Psoas muscle (tissue), 7 donors: ENCODE measurements at regions not wholly inside any gene's neighbourhood (a gene's known extent, or its start where the extent isn't known, plus 50 kb on each side); places are given as distances from the start of the nearest gene placed in this dataset.

Experiments used
- ATAC-seq, 4 donors: fragments of 200-7000 bp; cut with Tn5 transposase; one replicate each; pipeline ENCODE4 v1.9.1; 2020; ENCODE audit warnings: moderate library complexity in 3 of 4, mild to moderate bottlenecking in 2 of 4
- DNase-seq, 2 donors: peaks; one replicate each; pipeline ENCODE4 v3.0.0-alpha.2; 2020
- H3K27ac ChIP-seq: fragments of 200-600 bp; one replicate; pipeline ENCODE4 v1.8.0; 2022
- H3K27me3 ChIP-seq, 3 donors: fragments of 200-600 bp in 1 of 3; one replicate each; pipeline versions ENCODE4 v1.6.1 to v1.8.0; 2013 to 2022; ENCODE audit warnings: low read length in 2 of 3, mild to moderate bottlenecking in 2 of 3, moderate library complexity in 1 of 3; ENCODE audit not compliant: insufficient read depth in 3 of 3
- H3K36me3 ChIP-seq, 2 donors: fragments of 200-600 bp in 1 of 2; one replicate each; pipeline versions ENCODE4 v1.6.1 to v1.8.0; 2013 to 2022; ENCODE audit warnings: low read depth in 1 of 2, mild to moderate bottlenecking in 1 of 2, moderate library complexity in 1 of 2; ENCODE audit not compliant: insufficient read depth in 1 of 2
- H3K4me1 ChIP-seq: fragments of 200-600 bp; one replicate; pipeline ENCODE4 v1.8.0; 2022
- H3K4me3 ChIP-seq: fragments of 200-600 bp; one replicate; pipeline ENCODE4 v1.8.0; 2022; ENCODE audit warnings: mild to moderate bottlenecking
- H3K9me3 ChIP-seq: fragments of 200-600 bp; one replicate; pipeline ENCODE4 v1.8.0; 2022
- CTCF ChIP-seq: fragments of 200-600 bp; IDR thresholded peaks from one replicate; pipeline ENCODE4 v1.8.0; 2022; ENCODE audit warnings: antibody characterized with exemption
- WGBS, 3 donors: extraction: QIAGEN DNeasy Blood & Tissue Kit; methylation state at CpG; one replicate each; pipeline versions ENCODE4 v1.1.6 to v1.1.7; 2013; 5-methylcytosine and 5-hydroxymethylcytosine counted together
- intact Hi-C, 2 donors: fragments of 100-400 bp; cut with DNase I; formaldehyde crosslinking; loops; one replicate each; pipeline versions ENCODE4 v1.11.0 to v1.14.2; 2022
- donor health status: healthy with polysubstance abuse.
- donor health status: DM: no; HTN: no; CAD: no; lungs with moderate emphysema.
- donor health status: Bipolar disorder and iron deficiency.
- donor health status: healthy.
- donor health status: DM: yes; HTN: yes; CAD: no.
- donor health status: DM: no; HTN: no; CAD: no.
- donor health status: DM: yes; HTN: yes; CAD: no.

GRCh38 chr6:97702248-97702647 lies 419.2 kb upstream of the MMS22L start:
- Histone ChIP-seq H3K9me3 (no peaks in the 10 kb centered on the region), H3K27me3 (no peaks in the 10 kb centered on the region), H3K36me3 (no peaks in the 10 kb centered on the region), H3K4me1 (no peaks in the 10 kb centered on the region), H3K4me3 (no peak overlapping the region), H3K27ac (no peak overlapping the region)
- no peak for TF ChIP-seq CTCF
- ATAC-seq (no peak), DNase-seq (no peak)
- intact Hi-C loops, result no loop called here

GRCh38 chr6:97703661-97704060 lies 420.6 kb upstream of the MMS22L start:
- no peak for TF ChIP-seq CTCF
- no peaks in the 10 kb centered on the region for H3K9me3 ChIP-seq
- no peaks in the 10 kb centered on the region for H3K4me1 ChIP-seq
- no peak overlapping the region for H3K4me3 ChIP-seq
- H3K27me3 ChIP-seq, result no peaks in the 10 kb centered on the region
- ATAC-seq (no peak), DNase-seq (no peak)
- no peak overlapping the region for H3K27ac ChIP-seq
- no peaks in the 10 kb centered on the region for H3K36me3 ChIP-seq
- WGBS, 3 donors, result 50 to 57% (median 53%) methylated on average over 2 of the region's 2 CpGs
- intact Hi-C loops, result no loop called here

- intact Hi-C loops, result no loop called here
- no peak for DNase-seq
- H3K27ac ChIP-seq, result no peak overlapping the region
- ATAC-seq, result no peak
- H3K4me3 ChIP-seq, result no peak overlapping the region
- TF ChIP-seq CTCF, result peak; percentile 6
- 16 to 20% (median 17%) methylated on average over 2 of the region's 2 CpGs for WGBS, 3 donors
- no peaks in the 10 kb centered on the region for H3K9me3 ChIP-seq
- no peaks in the 10 kb centered on the region for H3K36me3 ChIP-seq
- no peaks in the 10 kb centered on the region for H3K27me3 ChIP-seq
- no peaks in the 10 kb centered on the region for H3K4me1 ChIP-seq
Measured at GRCh38 chr6:97705568-97705967, 422.6 kb upstream of the MMS22L start.

DNA sequence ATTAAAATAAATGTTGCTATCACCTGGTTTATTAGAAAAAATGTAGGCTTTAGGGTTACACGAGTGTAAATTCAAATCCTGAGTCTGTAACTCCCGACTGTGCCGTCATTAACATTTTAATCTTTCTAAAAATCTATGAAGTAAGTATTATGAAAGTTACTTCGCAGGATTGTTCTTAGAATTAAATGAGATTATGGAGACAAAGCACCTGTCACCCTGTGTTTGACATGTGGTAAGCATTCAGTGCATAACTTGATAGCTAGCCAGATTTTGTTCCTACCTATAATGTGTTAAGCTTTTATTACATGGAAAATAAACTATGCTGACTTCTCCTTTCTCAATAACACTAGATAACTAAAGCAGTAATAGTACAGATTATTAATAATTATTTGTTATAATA lies 429.7 kb upstream of the MMS22L start:
- DNase-seq (no peak), ATAC-seq (no peak)
- Histone ChIP-seq H3K36me3 (no peaks in the 10 kb centered on the region), H3K4me3 (no peak overlapping the region), H3K27me3 (no peaks in the 10 kb centered on the region), H3K27ac (no peak overlapping the region), H3K9me3 (no peaks in the 10 kb centered on the region), H3K4me1 (no peaks in the 10 kb centered on the region)
- TF ChIP-seq CTCF, result no peak
- intact Hi-C loops, result no loop called here
- 76 to 83% (median 78%) methylated on average over 4 of the region's 4 CpGs for WGBS, 3 donors

DNA sequence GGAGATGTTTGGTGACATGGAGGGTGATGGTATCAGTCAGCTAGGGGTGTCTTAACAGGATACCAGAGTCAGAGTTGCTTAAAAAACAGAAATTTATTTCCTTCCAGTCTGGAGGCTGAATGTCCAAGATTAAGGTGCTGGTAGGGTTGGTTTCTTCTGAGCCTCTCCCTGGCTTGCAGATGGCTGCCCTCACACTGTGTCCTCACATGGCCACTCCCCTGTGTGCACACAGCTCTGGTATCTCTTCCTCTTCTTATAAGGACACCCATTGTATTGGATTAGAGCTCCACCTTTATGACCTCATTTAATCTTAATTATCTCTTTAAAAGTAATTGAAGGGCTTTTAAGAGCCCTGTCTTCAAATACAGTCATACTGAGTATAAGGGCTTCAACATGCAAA lies 431.8 kb upstream of the MMS22L start:
- no peak for ATAC-seq
- intact Hi-C loops, result no loop called here

More for the DNA sequence above, 431.8 kb upstream of the MMS22L start:
- Histone ChIP-seq H3K36me3 (no peaks in the 10 kb centered on the region), H3K27ac (no peak overlapping the region), H3K9me3 (no peaks in the 10 kb centered on the region), H3K4me1 (no peaks in the 10 kb centered on the region), H3K4me3 (no peak overlapping the region), H3K27me3 (no peaks in the 10 kb centered on the region)
- TF ChIP-seq CTCF, result no peak
- DNase-seq, result no peak
